Hypothalamus (tissue), 51 donors: ENCODE measurements at regions not wholly inside any gene's neighbourhood (a gene's known extent, or its start where the extent isn't known, plus 50 kb on each side); places are given as distances from the start of the nearest gene placed in this dataset.
"Not testable (repeated sequence)": the region's sequence is repeated elsewhere in the genome, so short reads cannot be mapped to it uniquely, and the experiment has no call there.

ENCODE experiments used
- DNase-seq, 51 donors: peaks; one replicate each; lab custom pipeline; 2025; lab: John Stamatoyannopoulos, UW

- DNase-seq = no peak
Observed at GRCh38 chr10:57096044-57096443, 735.0 kb upstream of the ZWINT start.

DNA sequence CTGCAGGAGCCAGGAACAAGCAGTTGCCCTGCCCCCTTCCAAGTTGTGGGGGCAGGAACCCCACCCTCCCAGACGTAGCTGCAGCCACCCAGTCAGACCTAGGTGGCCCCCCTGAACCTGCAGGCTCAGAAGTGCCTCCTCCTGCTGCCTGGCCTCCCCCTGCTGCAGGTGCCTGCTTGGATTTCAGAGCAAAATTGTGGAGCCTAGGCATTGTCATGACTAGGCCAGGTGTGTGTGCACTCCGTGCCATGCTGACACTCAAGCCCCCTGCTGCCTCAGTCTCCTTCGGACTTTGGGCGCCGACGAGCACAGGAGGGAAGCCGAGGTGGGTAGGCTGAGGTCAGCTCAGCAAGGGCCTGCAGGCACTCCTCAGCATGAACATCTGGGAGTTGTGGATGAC lies 733.9 kb upstream of the ZWINT start:
- DNase-seq = no peak

DNA sequence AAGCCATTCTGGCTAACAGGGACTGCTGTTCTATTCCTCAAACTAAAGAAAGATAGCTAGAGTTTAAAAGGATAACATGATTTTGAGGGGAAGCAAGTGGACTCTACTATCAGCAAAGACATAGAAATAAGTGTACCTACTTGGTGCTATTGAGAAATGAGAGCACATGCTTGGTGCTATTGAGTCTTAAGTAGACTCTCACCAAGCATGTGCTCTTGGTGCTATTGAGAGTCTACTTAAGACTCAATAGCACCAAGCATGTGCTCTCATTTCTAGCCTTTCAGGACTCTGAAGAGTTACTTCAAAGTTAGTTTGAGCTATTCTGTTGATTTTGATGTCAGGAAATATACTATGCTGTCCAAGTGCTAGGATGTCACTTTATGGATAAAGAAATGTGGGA lies 733.0 kb upstream of the ZWINT start:
- no peak for DNase-seq

- no peak for DNase-seq
Observed at GRCh38 chr10:57053530-57053929, 692.5 kb upstream of the ZWINT start.

DNA sequence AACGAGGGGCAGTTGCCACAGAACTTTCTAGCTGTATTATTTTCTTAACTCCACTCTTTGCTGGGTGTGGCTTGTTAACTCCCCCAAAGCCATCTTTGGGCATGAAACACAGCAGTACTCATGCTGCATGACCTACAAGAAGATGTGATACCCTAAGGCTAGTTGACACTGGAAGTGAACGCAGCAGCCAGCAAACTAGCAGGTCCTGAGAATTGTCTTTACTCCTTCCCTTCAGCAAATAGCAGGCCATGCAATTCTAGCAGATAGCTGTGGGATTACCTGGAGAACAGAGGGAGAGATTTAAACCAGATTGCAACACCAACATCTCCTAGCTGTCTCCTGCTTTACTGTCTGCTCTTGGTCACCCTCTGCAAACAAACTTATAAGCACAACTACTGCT lies 688.0 kb upstream of the ZWINT start:
- DNase-seq = no peak

GRCh38 chr10:57038531-57038930 lies 677.5 kb upstream of the ZWINT start:
- no peak for DNase-seq

DNA sequence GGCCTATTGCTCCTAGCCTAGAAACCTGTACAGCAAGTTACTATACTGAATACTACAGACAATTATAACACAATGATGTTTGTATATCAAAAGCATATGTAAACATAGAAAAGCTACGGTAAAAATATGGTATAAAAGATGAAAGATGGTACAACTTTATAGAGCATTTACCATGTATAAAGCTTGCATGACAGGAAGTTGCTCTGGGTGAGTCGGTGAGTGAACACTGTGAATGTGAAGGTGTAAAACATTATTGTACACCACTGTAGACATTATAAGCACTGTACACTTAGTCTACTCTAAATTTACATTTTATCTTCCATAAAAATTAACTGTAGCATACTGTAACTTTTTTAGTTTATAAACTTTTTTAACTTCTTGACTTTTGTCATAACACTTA lies 674.3 kb upstream of the ZWINT start:
- no peak for DNase-seq

DNA sequence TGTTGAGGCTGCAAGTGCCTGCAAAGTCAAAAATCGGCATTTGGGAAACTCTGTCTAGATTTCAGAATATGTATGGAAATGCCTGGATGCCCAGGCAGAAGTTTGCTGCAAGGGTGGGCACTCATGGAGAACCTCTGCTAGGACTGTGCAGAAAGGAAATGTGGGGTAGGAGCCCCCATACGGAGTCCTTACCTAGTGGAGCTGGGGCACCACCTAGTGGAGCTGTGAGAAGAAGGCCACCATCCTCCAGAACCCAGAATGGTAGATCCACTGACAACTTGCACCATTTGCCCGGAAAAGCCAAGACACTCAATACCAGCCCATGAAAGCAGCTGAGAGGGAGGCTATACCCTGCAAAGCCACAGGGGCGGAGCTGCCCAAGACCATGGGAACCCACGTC lies 671.2 kb upstream of the ZWINT start:
- not testable (repeated sequence) for DNase-seq

GRCh38 chr10:57031346-57031745 lies 670.3 kb upstream of the ZWINT start:
- DNase-seq = no peak

GRCh38 chr10:57026307-57026706 lies 665.2 kb upstream of the ZWINT start:
- no peak for DNase-seq

DNA sequence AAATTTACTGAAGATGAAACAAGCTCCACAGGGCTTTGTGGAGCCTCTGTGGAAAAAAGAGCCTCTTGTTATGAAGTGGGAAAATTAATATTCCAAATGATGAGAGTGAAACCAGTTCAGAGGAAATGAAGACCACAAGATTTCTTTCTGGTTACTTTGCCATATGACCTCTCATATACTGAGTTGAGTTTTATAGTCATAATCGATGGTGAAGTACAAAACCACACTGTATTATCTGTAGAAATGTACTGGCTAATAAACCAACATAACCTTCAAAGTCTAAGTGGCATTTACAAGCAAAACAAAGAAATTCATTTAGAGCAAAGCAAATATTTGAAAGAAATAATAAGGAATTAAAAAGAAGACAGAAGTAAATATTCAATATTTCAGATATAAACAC lies 662.6 kb upstream of the ZWINT start:
- no peak for DNase-seq

GRCh38 chr10:57018452-57018851 lies 657.4 kb upstream of the ZWINT start:
- DNase-seq = no peak

DNA sequence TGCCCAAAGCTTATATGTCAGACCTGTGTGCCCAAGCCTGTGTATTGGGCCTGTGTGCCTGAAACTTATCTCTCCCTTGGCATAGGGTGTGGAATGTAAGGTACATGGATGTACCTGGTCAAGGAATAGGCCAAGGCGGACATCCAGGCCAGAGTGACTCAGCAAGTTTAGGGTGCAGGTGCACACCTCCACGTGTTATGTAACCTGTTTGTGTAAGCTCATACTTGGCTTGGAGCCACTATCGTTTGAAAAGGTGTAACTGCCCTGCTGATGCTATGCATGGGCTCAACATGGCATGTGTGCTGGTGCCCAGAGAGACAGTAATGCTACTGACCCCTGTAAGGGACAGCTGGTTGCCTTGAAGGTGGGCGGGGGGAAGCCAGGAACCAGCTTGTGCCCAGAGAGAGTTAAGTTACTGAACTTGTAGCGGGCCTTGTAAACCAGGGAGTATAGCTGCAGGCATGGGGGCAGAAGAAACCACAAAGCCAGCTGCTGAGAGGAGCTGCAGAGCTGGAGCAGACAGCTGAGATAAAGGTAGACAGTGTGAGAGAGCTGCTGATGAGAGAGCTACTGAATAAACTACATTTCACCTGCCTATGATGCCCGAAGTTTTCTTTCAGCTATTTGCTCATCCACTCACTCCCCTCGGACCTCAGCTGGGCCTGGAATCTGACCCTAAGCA lies 656.4 kb upstream of the ZWINT start:
- no peak for DNase-seq

DNA sequence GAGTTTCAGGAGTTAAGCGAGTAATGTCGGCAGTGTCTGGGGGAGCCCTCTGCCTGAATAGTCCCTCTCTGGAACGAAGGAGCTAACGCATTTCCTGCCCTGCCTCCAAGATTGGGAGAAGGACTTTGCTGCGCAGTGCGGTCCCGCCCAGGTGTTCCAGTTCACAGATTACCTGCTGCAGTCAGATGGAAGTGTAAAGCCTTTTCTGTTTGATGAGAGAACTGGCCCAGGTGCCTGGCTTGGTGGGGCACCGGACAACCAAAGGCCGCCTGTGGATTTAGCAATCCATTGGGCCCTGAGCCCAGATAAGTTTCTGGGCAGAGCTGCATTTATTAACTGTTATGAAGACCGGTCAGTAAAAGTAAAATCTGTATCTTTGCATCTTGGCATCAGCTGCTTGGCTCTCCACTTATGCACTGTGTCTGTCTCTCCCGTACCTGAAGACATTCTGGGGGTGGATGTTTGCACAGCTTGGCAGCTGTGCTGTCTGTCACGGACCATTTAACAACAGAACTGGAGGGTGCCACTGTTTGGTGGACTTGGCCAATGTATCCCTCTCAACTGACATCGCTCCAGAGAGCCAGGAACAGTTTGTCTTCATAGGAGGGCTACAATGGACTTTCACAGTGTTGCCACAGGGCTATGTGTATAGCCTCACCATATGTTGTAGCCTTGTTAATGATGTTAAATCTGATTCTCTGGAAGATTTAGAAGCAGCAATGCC lies 654.7 kb upstream of the ZWINT start:
- no peak for DNase-seq

- no peak for DNase-seq
Observed at GRCh38 chr10:57015187-57015586, 654.1 kb upstream of the ZWINT start.

- DNase-seq = no peak
Observed at GRCh38 chr10:57014758-57015157, 653.7 kb upstream of the ZWINT start.

DNA sequence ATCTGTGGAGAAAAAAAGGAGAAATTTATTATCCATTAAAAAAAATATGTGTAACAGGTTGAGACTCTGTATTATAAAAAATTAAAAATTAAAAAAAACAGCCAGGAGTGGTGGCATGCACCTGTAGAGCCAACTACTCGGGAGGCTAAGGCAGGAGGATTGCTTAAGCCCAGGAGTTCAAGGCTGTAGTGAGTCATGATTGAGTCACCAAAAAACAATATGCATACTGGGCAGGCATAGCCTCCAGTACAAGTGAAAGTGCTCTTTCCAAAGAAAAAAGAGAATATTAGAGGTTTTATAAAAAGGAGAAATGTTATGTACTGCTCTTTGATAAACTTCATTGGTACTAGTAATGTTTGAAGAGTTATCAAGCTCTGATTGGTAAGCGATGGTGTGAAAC lies 647.1 kb upstream of the ZWINT start:
- no peak for DNase-seq

DNA sequence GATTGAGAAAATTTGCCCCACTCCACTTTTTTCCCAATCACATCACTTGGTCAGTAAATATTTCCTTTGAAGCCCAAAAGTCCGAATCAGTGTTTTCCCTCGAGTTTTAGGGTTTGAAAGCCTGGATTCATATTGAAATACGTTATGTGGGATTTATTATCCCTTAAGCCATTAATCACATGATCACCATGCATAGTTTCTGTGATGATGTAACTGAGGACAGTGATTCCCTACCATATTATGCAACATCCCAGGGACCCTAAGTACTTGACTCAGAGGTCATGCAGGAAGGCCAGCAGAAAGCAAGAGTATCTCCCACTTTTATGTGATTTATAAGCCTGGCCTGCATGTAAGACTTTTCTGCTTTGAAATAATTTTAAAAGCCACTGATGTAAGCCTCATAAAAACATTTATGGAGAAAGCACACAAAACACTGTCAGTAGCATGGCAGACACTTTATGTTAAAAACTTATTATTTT lies 630.6 kb upstream of the ZWINT start:
- DNase-seq = no peak

DNA sequence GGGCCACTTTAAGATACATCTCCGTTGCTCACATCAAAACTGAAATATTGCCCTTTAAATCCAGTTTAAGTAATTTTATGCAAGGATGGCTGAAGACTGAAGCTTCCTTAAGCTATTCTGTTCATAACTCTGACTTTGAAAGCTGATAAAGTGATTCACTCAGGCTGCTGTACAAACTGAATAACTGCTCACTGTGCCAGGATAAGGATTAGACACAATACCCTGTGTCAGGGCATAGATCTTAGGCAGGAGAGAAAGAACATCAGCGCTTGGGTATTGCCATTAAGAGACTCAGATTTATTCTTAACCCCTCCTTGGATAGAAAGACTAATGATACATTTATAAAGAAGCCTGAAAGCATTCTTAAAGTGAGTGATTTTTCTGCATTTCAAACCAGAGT lies 614.5 kb upstream of the ZWINT start:
- no peak for DNase-seq

DNA sequence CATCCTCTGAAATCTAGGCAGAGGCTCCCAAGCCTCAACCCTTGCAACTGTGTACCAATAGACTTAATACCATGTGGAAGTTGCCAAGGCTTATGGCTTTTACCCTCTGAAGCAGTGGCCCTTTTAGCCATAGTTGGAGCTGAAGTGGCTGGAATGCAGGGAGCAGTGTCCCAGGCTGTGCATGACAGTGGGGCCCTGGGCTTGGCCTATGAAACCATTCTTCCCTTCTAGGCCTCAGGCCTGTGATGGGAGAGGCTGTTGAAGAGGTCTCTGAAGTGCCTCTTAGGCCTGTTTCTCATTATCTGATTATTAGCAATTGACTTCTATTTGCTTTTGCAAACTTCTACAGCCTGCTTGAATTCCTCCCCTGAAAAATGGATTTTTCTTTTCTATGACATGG lies 612.7 kb upstream of the ZWINT start:
- no peak for DNase-seq

- no peak for DNase-seq
Observed at GRCh38 chr10:56943221-56943755, 582.2 kb upstream of the ZWINT start.

GRCh38 chr10:56934515-56934914 lies 573.5 kb upstream of the ZWINT start:
- DNase-seq = no peak
